ENCODE measurements at regions not wholly inside any gene's neighbourhood (a gene's known extent, or its start where the extent isn't known, plus 50 kb on each side); places are given as distances from the start of the nearest gene placed in this dataset.

DNA sequence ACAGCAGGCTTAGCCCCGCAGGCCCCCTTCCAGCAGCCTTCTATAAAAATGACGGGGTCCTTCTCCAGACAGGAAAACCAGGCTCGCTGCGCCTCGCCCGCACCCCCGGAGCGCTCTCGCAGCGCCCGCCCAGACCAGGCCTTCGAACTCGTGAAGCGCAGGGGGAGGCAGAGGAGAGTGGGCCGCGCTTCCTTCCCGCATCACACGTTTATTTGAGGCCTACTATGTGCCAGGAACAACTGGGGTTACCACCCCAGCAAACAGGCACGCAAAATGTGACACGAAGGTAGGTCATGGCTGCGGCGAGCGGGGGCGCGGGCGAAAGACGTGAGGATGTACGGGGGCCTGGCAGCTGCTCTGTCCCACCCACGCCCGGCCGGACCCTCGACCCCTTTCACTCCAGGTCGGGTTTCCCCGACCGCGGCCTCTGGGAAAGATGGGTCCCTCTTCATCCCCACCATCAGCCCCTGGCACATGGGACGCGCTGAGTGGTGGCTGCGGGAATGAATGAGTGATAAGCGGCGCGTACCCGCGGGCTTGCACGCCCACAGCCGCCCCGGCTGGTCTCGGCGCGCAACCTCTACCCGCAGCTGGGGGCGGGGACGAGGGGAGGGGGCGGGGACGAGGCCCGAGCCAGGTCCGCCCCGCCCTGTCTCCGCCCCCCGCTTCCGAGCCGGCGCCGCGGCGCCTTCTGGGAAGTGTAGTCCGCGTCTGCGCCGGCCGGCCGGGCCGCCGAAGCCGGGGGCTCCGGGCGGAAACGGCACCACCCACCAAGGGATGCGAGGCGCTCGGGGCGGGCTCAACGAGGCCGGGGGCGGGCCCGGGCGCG is 59.1 kb downstream of the ZNF467 start:
- TF ChIP-seq, protein P1, sequence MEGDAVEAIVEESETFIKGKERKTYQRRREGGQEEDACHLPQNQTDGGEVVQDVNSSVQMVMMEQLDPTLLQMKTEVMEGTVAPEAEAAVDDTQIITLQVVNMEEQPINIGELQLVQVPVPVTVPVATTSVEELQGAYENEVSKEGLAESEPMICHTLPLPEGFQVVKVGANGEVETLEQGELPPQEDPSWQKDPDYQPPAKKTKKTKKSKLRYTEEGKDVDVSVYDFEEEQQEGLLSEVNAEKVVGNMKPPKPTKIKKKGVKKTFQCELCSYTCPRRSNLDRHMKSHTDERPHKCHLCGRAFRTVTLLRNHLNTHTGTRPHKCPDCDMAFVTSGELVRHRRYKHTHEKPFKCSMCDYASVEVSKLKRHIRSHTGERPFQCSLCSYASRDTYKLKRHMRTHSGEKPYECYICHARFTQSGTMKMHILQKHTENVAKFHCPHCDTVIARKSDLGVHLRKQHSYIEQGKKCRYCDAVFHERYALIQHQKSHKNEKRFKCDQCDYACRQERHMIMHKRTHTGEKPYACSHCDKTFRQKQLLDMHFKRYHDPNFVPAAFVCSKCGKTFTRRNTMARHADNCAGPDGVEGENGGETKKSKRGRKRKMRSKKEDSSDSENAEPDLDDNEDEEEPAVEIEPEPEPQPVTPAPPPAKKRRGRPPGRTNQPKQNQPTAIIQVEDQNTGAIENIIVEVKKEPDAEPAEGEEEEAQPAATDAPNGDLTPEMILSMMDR (IDR thresholded peaks at IDR 0.05): no peak
- Histone ChIP-seq H3K9ac (ENCODE audit: insufficient read depth, low read length, poor library complexity, severe bottlenecking) (peak overlapping the region; percentile 40), H3K4me2 (replicated peaks; ENCODE audit: extremely low read depth, low read length, poor library complexity, severe bottlenecking) (peak overlapping the region; percentile 90), H3K27ac (ENCODE audit: low read depth in 1 of 2, low read length in 2 of 2) (no peak overlapping the region), H3K4me3 (replicated peaks in 1 of 3; ENCODE audit: low read depth in 2 of 3, low read length in 3 of 3) (peak overlapping the region; percentile 61 to 85 (median 75)), H3K27me3 (ENCODE audit: control insufficient read depth in 2 of 2, insufficient read depth in 2 of 2, low read length in 2 of 2) (peaks cover 0 to 14% of the 10 kb centered on the region in 2 donors), H2AFZ (ENCODE audit: insufficient read depth, low read depth, low read length, poor library complexity, severe bottlenecking) (peak overlapping the region; percentile 98), H4K20me1 (ENCODE audit: insufficient read depth, low read length) (no peaks in the 10 kb centered on the region), H3K4me1 (ENCODE audit: control insufficient read depth in 1 of 2, insufficient read depth in 2 of 2, low read length in 2 of 2) (peaks cover 15 to 19% of the 10 kb centered on the region in 2 donors), H3K9me3 (replicated peaks in 1 of 2; ENCODE audit: control insufficient read depth in 1 of 2, insufficient read depth in 1 of 2, low read length in 2 of 2) (peaks cover 33 to 36% of the 10 kb centered on the region in 2 donors), H3K36me3 (replicated peaks in 1 of 2; ENCODE audit: control insufficient read depth in 1 of 2, insufficient read depth in 2 of 2, low read length in 2 of 2) (no peaks in the 10 kb centered on the region), H3K79me2 (ENCODE audit: insufficient read depth, low read length) (peaks cover 2% of the 10 kb centered on the region)
- Mint-ChIP-seq H3K36me3 (peaks cover 0 to 9% of the 10 kb centered on the region in 2 donors), H3K27ac (no peak overlapping the region), H3K4me3 (peak overlapping the region; percentile 79 to 88), H3K4me1 (peaks cover 22% of the 10 kb centered on the region), H3K27me3 (ENCODE audit: low read depth in 3 of 3) (peaks cover 3 to 17% (median 7%) of the 10 kb centered on the region in 3 donors), H3K9me3 (peaks cover 26 to 48% (median 42%) of the 10 kb centered on the region in 7 donors)
- 1% methylated on average over 71 of the region's 88 CpGs for WGBS (ENCODE audit: insufficient coverage)
- DNase-seq: peak; percentile 71 to 77 (median 76)
- intact Hi-C loops (cut with micrococcal nuclease): loop anchor here (5.0 kb wide), 1 partner anchor 58 kb away; the partner anchor contains the start of gene ZNF467 (in 2 of the 2)

DNA sequence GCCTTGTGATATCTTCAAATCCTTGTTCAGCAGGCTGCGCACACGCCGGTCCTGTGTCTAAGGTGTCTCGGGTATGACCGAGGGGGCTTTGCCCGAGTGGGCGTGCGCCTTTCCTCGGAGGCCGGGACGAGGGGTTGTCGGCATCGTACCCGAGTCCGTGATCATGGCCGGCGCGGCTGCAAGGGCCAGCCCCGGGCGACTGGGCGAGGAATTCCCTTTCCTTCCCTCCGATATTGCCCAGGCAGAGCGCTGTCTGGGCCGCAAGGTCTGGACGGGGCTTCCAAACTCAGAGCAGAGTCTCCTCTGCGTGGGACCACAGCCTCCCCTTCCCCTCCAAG is 59.7 kb downstream of the ZNF467 start:
- peak overlapping the region; percentile 90 for H3K4me2 ChIP-seq (replicated peaks; ENCODE audit: extremely low read depth, low read length, poor library complexity, severe bottlenecking)
- peaks cover 22% of the 10 kb centered on the region for H3K4me1 Mint-ChIP-seq
- DNase-seq: no peak
- peaks cover 38 to 39% of the 10 kb centered on the region in 2 donors for H3K9me3 ChIP-seq (replicated peaks in 1 of 2; ENCODE audit: control insufficient read depth in 1 of 2, insufficient read depth in 1 of 2, low read length in 2 of 2)
- peak overlapping the region in 1 of 3 experiments; percentile 85 for H3K4me3 ChIP-seq (replicated peaks in 1 of 3; ENCODE audit: low read depth in 2 of 3, low read length in 3 of 3)
- H2AFZ ChIP-seq (ENCODE audit: insufficient read depth, low read depth, low read length, poor library complexity, severe bottlenecking): peak overlapping the region; percentile 98
- TF ChIP-seq, protein P1 (IDR thresholded peaks at IDR 0.05): no peak
- 85% methylated on average over 25 of the region's 26 CpGs for whole genome bisulfite sequencing (ENCODE audit: insufficient coverage)
- no peaks in the 10 kb centered on the region for H3K36me3 ChIP-seq (replicated peaks in 1 of 2; ENCODE audit: control insufficient read depth in 1 of 2, insufficient read depth in 2 of 2, low read length in 2 of 2)
- peaks cover 0 to 9% of the 10 kb centered on the region in 2 donors for H3K36me3 Mint-ChIP-seq
- peak overlapping the region; percentile 79 to 88 for H3K4me3 Mint-ChIP-seq
- peaks cover 2% of the 10 kb centered on the region for H3K79me2 ChIP-seq (ENCODE audit: insufficient read depth, low read length)
- no peak overlapping the region for H3K27ac ChIP-seq (ENCODE audit: low read depth in 1 of 2, low read length in 2 of 2)
- no peak overlapping the region for H3K27ac Mint-ChIP-seq
- H4K20me1 ChIP-seq (ENCODE audit: insufficient read depth, low read length): no peaks in the 10 kb centered on the region
- peaks cover 3 to 17% (median 9%) of the 10 kb centered on the region in 3 donors for H3K27me3 Mint-ChIP-seq (ENCODE audit: low read depth in 3 of 3)
- no peak overlapping the region for H3K9ac ChIP-seq (ENCODE audit: insufficient read depth, low read length, poor library complexity, severe bottlenecking)
- peaks cover 15 to 19% of the 10 kb centered on the region in 2 donors for H3K4me1 ChIP-seq (ENCODE audit: control insufficient read depth in 1 of 2, insufficient read depth in 2 of 2, low read length in 2 of 2)
- intact Hi-C loops (cut with micrococcal nuclease): loop anchor here (5.0 kb wide), 1 partner anchor 59 kb away; the partner anchor contains the start of gene ZNF467 (in 2 of the 2)
- peaks cover 0 to 14% of the 10 kb centered on the region in 2 donors for H3K27me3 ChIP-seq (ENCODE audit: control insufficient read depth in 2 of 2, insufficient read depth in 2 of 2, low read length in 2 of 2)
- H3K9me3 Mint-ChIP-seq: peaks cover 28 to 54% (median 48%) of the 10 kb centered on the region in 7 donors

Measured in CD14-positive monocyte (primary cell).